GM19468 (cell line): ENCODE measurements at regions not wholly inside any gene's neighbourhood (a gene's known extent, or its start where the extent isn't known, plus 50 kb on each side); places are given as distances from the start of the nearest gene placed in this dataset.
A peak's percentile ranks its signal among the peaks of the same experiment; 100 is the strongest.

Experiments
- ATAC-seq: cut with Tn5 transposase; IDR thresholded peaks from one replicate; pipeline ENCODE4 v1.9.1; 2021; ENCODE audit warnings: mild to moderate bottlenecking, moderate library complexity, moderate number of reproducible peaks; ENCODE audit not compliant: unreplicated experiment; ENCODE audit errors: extremely low read depth

- ATAC-seq, result no peak
Observed at GRCh38 chr3:42013691-42014457, 52.0 kb upstream of the ULK4 start.

DNA sequence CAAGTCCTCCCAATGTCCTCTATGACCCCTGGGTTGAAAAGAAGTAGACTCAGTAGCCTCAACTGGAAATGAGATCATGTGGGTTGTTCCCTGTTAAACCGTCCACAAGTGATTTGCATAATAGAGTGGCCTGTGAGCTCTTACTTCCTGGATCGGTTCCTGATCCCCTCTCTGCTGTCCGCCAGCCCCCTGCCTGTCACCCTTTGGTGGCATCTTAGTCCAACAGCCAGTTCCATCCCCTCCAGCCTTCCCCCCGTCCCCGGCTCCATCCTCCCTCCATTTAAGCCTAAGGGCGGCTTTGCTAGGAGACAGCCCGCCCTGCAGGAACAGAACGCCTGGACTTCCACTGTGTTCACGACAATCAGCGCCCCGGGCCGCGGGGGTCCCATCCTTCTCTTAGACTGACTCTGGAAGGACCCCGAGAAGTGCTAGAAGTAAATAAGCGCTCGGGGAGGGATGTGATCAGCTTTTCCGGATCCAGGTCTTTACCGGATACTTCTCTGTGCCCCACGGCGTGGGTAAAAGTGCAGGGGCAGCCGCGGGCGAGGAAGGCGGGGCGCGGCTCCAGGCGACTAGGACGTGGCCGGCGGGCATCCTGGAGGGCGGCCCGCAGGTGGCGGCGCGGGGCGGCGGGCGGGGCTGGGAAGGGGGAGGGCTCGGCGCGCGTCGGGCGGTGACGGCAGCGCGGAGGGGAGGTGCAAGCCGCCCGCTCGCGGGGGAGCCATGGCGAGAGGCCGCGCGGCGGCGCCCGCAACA lies 51.2 kb upstream of the ULK4 start:
- peak; percentile 28 for ATAC-seq

GRCh38 chr3:42012383-42012934 lies 50.6 kb upstream of the ULK4 start:
- ATAC-seq, result peak; percentile 3
